K562 (cell line): ENCODE measurements at regions not wholly inside any gene's neighbourhood (a gene's known extent, or its start where the extent isn't known, plus 50 kb on each side); places are given as distances from the start of the nearest gene placed in this dataset.
A peak's percentile ranks its signal among the peaks of the same experiment; 100 is the strongest.

Source experiments
- BRF1 ChIP-seq: IDR thresholded peaks from 3 replicates; pipeline ENCODE4 v1.6.1; 2011; ENCODE audit warnings: borderline replicate concordance, mild to moderate bottlenecking; ENCODE audit not compliant: insufficient read length; ENCODE audit errors: extremely low read depth
- CBFA2T3 ChIP-seq: fragments of 450-650 bp; IDR thresholded peaks from 2 replicates; pipeline ENCODE4 v1.6.1; 2017
- DNMT1 ChIP-seq: fragments of 450-650 bp; IDR thresholded peaks from 2 replicates; pipeline ENCODE4 v1.6.1; 2016; ENCODE audit warnings: antibody characterized with exemption, mild to moderate bottlenecking
- FOXA3 ChIP-seq, 2 experiments: fragments of 450-650 bp in 1 of 2; sonication (generic) in 1 of 2; formaldehyde crosslinking; IDR thresholded peaks in 1 of 2; conservative IDR thresholded peaks in 1 of 2; 2 replicates each; pipeline versions ENCODE4 v1.4.0 to v1.8.0; 2020 to 2022; ENCODE audit warnings: mild to moderate bottlenecking in 2 of 2, missing genetic modification reagents in 1 of 2
- HDAC1 ChIP-seq, 2 experiments: fragments of 450-650 bp; IDR thresholded peaks; 2 replicates each; pipeline ENCODE4 v1.6.1; 2016 to 2017; ENCODE audit warnings: inconsistent platforms in 1 of 2, mild to moderate bottlenecking in 1 of 2, moderate library complexity in 1 of 2
- NCOA6 ChIP-seq: fragments of 450-650 bp; IDR thresholded peaks from 2 replicates; pipeline ENCODE4 v1.6.1; 2017; ENCODE audit warnings: mild to moderate bottlenecking
- POLR2B ChIP-seq: fragments of 450-650 bp; IDR thresholded peaks from 2 replicates; pipeline ENCODE4 v1.6.1; 2018; ENCODE audit warnings: low read depth; ENCODE audit not compliant: partially characterized antibody
- SOX6 ChIP-seq: fragments of 450-650 bp; IDR thresholded peaks from 2 replicates; pipeline ENCODE4 v1.6.1; 2014; ENCODE audit warnings: mild to moderate bottlenecking
- ZNF764 ChIP-seq: fragments of 250-450 bp; sonication (Bioruptor Pico); IDR thresholded peaks from 2 replicates; pipeline ENCODE4 v1.4.0; 2020; ENCODE audit warnings: low read depth, mild to moderate bottlenecking, moderate library complexity
- TF ChIP-seq, protein P1 (sequence below): sonication (generic); formaldehyde crosslinking; IDR thresholded peaks from 2 replicates; pipeline ENCODE4 v1.8.0; 2022; ENCODE audit warnings: mild to moderate bottlenecking, low read depth, missing genetic modification reagents
- TF ChIP-seq, protein P2 (sequence below): fragments of 450-650 bp; IDR thresholded peaks from 2 replicates; pipeline ENCODE4 v1.7.0; 2016; ENCODE audit warnings: borderline replicate concordance
- TF ChIP-seq, protein P3 (sequence below): sonication (generic); formaldehyde crosslinking; IDR thresholded peaks from 2 replicates; pipeline ENCODE4 v1.8.1; 2022; ENCODE audit warnings: missing genetic modification reagents
- TF ChIP-seq, protein P4 (sequence below), 2 experiments: fragments of 450-650 bp; IDR thresholded peaks; 2 replicates each; pipeline ENCODE4 v1.6.1; 2016; ENCODE audit warnings: mild to moderate bottlenecking in 2 of 2, borderline replicate concordance in 1 of 2, low read depth in 1 of 2, moderate library complexity in 1 of 2

DNA sequence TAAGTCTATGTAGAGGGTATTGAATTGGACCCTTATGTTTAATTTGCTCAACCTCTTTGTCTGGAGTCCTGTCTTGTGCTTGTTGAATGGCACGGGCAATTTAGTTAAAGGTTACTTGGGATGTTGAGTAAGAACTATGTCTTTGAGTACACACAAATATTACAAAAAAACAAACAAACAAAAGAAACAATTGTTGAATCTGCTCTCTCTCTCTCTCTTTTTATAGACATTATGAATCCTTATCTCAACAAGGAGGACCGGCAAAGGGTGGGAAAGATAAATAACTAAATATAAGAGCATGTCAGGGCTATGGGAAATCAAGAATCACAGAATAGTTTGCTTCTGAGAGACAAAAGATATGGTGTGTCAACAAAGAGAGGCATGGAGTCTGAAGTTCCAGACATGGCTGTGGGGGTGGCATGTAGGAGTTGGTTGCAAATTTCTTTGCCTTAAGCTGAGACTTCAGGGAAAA is 608.6 kb downstream of the UTRN start (continued):
- TF ChIP-seq, protein P1, sequence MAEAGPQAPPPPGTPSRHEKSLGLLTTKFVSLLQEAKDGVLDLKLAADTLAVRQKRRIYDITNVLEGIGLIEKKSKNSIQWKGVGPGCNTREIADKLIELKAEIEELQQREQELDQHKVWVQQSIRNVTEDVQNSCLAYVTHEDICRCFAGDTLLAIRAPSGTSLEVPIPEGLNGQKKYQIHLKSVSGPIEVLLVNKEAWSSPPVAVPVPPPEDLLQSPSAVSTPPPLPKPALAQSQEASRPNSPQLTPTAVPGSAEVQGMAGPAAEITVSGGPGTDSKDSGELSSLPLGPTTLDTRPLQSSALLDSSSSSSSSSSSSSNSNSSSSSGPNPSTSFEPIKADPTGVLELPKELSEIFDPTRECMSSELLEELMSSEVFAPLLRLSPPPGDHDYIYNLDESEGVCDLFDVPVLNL (CRISPR knock-in tag), result no peak
- TF ChIP-seq CBFA2T3 (peak; percentile 38), POLR2B (no peak), HDAC1 (IDR thresholded peaks at IDR 0.05) (no peak), ZNF764 (CRISPR knock-in tag) (no peak), SOX6 (0 out of 2 replicates have a peak, but pooled peaks have one; percentile 29), NCOA6 (no peak), BRF1 (no peak), DNMT1 (no peak), FOXA3 (CRISPR knock-in tag; conservative IDR thresholded peaks at IDR 0.05 in 1 of 2, IDR thresholded peaks at IDR 0.05 in 1 of 2) (peak in 1 of 2 experiments; percentile 73; a peak in 2 of 4 replicates)
- TF ChIP-seq, protein P2, sequence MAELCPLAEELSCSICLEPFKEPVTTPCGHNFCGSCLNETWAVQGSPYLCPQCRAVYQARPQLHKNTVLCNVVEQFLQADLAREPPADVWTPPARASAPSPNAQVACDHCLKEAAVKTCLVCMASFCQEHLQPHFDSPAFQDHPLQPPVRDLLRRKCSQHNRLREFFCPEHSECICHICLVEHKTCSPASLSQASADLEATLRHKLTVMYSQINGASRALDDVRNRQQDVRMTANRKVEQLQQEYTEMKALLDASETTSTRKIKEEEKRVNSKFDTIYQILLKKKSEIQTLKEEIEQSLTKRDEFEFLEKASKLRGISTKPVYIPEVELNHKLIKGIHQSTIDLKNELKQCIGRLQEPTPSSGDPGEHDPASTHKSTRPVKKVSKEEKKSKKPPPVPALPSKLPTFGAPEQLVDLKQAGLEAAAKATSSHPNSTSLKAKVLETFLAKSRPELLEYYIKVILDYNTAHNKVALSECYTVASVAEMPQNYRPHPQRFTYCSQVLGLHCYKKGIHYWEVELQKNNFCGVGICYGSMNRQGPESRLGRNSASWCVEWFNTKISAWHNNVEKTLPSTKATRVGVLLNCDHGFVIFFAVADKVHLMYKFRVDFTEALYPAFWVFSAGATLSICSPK, result no peak
- TF ChIP-seq, protein P3, sequence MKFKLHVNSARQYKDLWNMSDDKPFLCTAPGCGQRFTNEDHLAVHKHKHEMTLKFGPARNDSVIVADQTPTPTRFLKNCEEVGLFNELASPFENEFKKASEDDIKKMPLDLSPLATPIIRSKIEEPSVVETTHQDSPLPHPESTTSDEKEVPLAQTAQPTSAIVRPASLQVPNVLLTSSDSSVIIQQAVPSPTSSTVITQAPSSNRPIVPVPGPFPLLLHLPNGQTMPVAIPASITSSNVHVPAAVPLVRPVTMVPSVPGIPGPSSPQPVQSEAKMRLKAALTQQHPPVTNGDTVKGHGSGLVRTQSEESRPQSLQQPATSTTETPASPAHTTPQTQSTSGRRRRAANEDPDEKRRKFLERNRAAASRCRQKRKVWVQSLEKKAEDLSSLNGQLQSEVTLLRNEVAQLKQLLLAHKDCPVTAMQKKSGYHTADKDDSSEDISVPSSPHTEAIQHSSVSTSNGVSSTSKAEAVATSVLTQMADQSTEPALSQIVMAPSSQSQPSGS (CRISPR knock-in tag), result no peak
- TF ChIP-seq, protein P4, sequence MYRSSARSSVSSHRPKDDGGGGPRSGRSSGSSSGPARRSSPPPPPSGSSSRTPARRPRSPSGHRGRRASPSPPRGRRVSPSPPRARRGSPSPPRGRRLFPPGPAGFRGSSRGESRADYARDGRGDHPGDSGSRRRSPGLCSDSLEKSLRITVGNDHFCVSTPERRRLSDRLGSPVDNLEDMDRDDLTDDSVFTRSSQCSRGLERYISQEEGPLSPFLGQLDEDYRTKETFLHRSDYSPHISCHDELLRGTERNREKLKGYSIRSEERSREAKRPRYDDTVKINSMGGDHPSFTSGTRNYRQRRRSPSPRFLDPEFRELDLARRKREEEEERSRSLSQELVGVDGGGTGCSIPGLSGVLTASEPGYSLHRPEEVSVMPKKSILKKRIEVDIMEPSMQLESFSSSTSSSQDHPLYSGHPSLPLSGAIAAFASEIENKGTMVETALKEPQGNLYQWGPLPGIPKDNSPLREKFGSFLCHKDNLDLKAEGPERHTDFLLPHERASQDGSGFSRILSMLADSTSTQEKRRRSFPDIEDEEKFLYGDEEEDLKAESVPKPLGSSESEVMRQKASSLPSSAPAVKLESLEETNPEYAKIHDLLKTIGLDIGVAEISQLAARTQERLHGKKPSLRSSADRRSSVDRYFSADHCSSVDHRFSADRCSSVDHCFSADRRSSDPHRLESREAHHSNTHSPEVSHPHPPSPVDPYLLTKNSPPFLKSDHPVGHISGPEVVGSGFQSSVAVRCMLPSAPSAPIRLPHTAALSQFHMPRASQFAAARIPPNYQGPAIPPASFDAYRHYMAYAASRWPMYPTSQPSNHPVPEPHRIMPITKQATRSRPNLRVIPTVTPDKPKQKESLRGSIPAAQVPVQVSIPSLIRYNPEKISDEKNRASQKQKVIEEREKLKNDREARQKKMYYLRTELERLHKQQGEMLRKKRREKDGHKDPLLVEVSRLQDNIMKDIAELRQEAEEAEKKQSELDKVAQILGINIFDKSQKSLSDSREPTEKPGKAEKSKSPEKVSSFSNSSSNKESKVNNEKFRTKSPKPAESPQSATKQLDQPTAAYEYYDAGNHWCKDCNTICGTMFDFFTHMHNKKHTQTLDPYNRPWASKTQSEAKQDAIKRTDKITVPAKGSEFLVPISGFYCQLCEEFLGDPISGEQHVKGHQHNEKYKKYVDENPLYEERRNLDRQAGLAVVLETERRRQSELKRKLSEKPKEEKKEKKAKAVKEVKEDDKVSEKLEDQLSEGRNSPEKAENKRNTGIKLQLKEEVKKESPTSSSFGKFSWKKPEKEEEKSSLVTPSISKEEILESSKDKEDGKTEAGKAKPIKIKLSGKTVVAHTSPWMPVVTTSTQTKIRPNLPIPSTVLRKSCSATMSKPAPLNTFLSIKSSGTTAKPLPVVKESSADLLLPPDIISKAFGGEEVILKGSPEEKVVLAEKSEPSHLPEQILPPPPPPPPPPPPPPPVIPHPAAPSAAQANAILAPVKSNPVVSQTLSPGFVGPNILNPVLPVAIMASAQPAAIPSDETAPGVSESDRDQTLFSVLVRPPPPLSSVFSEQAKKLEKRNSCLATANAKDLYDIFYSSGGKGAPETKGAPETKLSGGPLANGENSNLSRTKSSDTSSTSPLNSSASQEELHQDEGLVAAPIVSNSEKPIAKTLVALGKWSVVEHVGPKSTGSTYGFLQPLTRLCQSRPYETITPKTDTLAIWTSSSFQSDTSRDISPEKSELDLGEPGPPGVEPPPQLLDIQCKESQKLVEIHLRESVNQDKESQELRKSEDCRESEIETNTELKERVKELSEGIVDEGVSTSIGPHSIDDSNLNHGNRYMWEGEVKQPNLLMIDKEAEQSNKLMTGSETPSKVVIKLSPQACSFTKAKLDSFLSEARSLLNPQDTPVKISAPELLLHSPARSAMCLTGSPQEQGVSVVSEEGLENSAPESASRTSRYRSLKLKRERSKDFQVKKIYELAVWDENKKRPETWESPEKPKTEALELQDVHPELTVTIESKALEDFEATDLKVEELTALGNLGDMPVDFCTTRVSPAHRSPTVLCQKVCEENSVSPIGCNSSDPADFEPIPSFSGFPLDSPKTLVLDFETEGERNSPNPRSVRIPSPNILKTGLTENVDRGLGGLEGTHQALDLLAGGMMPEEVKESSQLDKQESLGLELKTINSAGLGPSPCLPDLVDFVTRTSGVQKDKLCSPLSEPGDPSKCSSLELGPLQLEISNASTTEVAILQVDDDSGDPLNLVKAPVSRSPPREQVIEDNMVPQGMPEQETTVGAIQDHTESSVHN (IDR thresholded peaks at IDR 0.05; ENCODE audit: borderline replicate concordance in 1 of 2, low read depth in 1 of 2), result no peak
